NCI-H345 treated with DMSO at 0.1 percent for 48 hours (cell line): ENCODE measurements at regions not wholly inside any gene's neighbourhood (a gene's known extent, or its start where the extent isn't known, plus 50 kb on each side); places are given as distances from the start of the nearest gene placed in this dataset.
"Not testable (repeated sequence)": the region's sequence is repeated elsewhere in the genome, so short reads cannot be mapped to it uniquely, and the experiment has no call there.

Experiments
- DNase-seq: peaks from one replicate; lab custom pipeline; 2025; ENCODE audit not compliant: unreplicated experiment; lab: John Stamatoyannopoulos, UW

DNA sequence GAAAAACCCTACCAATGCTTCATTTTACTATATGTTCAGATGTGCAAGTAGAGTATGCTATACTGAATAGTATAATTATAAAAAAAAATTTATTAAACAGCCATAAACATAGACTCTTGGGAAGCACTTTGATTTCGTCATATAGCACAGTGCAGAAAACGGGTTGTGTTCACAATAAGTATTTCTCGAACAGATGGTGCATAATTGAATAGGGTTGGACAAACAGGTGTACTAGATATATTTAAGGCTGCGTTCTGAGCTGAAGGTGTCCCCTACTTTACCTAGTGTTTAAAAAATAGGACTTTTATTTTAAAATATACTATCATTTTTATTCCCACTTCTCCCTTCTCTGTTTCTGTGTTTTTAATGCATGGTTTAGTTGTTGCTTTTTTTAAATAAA lies 841.5 kb downstream of the ANKRD7 start:
- no peak for DNase-seq

DNA sequence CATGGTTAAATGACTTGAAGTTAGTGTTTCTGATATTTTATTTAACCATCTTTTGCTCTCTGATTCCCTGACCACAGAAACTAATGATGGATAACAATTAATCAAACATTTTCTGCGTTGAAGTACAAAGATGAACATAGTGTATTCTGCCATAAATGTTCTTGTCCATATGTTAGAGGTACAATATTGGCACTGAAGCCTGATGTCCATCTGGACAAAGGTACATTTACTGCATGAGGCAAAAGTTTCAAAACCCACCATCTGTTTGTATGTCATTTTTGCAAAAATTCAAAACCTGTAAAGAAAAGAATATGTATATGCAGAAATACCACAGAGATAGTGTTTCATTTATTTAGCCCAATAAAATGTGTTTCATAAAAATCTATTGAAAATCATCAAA lies 861.5 kb downstream of the ANKRD7 start:
- no peak for DNase-seq

- DNase-seq: no peak
These were observed 866.3 kb downstream of the ANKRD7 start for GRCh38 chr7:119090851-119091250.

- DNase-seq: no peak
These were observed 872.2 kb downstream of the ANKRD7 start for GRCh38 chr7:119096683-119097082.

GRCh38 chr7:119100611-119101258 lies 876.2 kb downstream of the ANKRD7 start:
- not testable (repeated sequence) for DNase-seq

DNA sequence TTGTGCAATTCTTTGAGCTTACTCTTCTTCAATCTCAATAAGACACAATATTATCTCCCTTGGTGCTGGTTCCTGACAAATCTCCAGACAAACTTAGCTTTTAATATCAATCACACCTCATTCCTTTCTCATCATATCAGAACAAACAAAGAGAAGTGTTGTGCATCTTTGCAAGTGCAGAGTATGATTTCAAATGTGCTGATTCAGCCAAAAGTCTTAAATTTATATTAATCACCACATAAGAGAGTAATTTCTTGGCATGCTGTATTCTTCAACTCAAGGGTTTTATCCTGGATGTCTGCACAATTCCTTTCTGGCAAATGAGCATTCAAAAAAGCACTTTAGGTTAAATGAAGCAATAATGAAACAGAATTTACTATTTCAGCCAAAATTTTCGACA lies 877.8 kb downstream of the ANKRD7 start:
- no peak for DNase-seq

DNA sequence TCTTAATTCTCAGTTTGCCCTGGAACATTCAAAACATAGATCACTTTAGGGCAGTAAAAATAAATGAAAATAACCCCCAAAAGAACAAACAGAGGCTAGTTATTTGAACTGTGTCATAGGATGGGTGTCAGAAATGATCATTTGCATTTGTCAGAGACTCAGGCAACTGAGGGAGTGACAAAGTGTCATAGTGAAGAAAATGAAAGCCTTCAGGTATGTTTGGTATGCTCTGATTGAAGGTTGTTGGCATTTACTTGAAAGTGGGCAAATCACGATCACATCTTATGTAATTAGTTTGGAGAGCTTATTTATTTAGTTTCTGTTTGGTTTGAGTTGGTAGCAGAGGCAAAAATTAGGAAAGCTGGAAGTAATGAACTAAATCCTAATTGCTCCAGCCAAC lies 880.9 kb downstream of the ANKRD7 start:
- DNase-seq: no peak

- no peak for DNase-seq
These were observed 898.8 kb downstream of the ANKRD7 start for GRCh38 chr7:119123326-119123725.

DNA sequence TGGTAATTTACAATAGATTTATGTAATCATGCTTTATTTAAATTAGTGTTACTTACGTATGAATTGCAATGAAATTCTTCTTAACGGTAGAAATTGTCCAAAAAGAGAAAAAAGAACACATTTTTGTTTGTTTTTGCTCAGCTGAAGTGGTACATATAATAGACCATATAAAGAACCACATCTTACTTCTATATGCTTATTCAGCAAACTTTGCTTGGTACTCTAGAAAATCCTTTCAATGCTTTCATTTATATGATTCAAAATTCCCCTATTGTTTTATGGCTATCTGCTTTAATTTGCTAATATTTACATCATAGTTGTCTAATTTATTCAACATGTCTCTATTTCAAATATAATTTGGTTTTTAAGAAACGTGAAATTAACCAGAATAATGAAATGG lies 903.2 kb downstream of the ANKRD7 start:
- no peak for DNase-seq

DNA sequence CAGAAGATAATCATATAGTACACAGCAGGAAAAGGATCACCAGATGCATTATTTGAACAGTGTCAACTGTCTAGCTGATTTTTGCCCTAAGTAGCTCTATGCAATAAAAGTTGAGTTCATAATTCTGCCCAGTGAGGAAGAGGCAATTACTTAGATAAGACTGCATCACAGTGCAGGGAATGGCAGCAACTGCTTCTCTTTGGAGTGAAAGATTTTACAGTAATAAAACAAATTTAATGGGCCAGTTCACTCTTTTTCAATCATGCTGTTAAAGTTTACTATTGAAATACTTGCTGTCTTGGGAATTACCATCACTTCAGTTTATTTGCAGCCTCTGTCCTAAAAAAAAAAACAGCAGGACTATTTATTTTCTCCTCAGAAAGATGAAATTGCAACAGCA lies 907.9 kb downstream of the ANKRD7 start:
- DNase-seq: no peak

- DNase-seq: no peak
These were observed 942.9 kb downstream of the ANKRD7 start for GRCh38 chr7:119167431-119167830.

GRCh38 chr7:119172043-119172442 lies 947.5 kb downstream of the ANKRD7 start:
- DNase-seq: no peak

DNA sequence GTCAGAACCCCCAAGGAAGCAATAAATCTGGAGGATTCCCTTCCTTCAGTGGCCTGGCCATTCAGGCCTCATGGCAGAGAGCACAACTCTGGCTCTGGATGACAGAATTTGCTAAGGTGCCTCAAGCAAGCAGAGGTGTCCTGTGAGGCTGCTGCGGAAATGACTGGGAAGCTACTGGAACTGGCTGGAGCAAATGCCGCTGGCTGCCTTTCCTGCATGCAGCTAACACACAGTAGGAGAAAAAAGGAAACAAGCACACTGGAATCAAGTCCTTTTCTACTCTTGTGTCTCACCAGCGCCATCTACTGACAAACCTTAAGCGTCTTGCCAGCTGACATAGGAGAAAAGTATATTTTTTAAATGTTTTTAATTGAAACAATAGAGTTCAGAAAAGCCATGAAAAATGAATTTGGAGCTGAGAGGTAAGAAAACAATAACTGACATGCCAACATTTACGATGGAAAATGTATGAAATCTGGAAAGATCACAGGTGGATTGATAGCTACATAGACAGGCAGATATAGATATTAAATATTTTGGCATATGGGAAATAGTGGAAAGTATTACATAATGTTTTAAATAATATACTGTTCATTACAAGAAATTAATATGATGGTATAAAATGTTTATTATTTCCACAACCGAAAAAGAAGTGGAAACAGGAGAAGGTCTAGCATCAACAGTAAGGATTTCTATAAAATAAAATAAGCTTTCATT lies 951.6 kb downstream of the ANKRD7 start:
- DNase-seq: peak; percentile 49

DNA sequence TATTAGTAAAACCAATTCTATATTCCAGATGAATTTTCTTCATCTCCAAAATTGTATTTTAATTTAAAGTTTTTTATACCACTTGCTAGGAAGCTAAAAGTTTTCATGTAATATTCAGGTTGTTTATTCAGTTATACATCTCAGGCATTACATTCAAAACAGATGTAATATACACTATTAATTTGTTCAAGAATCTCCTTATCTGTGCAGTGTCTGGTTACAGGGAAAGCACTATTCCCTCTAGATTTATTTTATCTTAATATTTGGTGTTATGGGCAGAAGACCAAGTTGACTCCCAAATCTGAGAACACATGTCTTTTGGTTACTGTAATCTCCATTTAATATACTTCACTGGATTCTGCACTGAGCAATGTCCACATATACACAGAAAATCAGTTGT lies 953.4 kb downstream of the ANKRD7 start:
- DNase-seq: no peak

DNA sequence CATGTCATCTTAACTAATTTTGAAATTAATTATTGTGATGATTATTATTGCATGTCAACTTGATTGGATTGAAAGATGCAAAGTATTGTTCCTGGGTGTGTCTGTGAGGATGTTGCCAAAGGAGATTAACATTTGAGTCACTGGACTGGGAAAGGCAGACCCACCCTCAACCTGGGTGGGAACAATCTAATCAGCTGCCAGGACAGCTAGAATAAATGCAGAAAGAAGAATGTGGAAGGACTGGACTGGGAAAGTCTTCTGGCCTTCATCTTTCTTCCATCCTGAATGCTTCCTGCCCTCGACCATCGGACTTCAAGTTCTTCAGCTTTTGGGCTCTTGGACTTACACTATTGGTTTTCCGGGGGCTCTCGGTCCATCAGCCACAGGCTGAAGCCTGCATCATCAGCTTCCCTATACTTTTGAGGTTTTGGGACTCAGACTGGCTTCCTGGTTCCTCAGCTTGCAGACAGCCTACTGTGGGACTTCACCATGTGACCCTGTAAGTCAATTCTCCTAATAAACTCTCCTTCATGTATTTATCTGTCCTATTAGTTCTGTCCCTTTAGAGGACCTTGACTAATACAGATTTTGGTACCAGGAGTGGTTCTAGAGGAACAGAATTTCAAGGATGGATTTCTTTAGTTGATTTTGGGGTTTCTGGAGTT lies 959.8 kb downstream of the ANKRD7 start:
- DNase-seq: no peak

DNA sequence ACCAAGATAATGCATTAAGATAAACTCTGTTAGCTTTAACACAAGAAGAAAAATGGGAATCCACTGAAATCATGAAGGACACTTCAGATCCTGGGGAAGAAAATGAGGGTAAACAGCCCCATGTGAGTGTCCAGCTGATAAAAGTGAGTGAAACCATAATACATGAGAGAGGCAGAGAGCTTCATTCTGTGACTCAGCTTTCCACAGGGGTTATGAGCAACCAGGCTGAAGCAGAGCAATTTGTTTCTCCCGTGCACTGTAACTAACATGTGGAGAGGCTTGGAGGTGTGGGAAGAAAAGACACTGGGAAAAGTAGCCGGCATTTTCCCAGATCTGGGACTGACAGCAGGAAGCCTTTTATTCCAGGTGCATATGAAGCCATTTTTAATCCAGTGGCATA lies 971.7 kb downstream of the ANKRD7 start:
- no peak for DNase-seq

- DNase-seq: no peak
These were observed 972.8 kb downstream of the ANKRD7 start for GRCh38 chr7:119197172-119197876.

- DNase-seq: peak; percentile 12
These were observed 973.5 kb downstream of the ANKRD7 start for GRCh38 chr7:119197877-119198527.

GRCh38 chr7:119219663-119220062 lies 995.2 kb downstream of the ANKRD7 start:
- no peak for DNase-seq

GRCh38 chr7:119223930-119224329 lies 999.4 kb downstream of the ANKRD7 start:
- no peak for DNase-seq

DNA sequence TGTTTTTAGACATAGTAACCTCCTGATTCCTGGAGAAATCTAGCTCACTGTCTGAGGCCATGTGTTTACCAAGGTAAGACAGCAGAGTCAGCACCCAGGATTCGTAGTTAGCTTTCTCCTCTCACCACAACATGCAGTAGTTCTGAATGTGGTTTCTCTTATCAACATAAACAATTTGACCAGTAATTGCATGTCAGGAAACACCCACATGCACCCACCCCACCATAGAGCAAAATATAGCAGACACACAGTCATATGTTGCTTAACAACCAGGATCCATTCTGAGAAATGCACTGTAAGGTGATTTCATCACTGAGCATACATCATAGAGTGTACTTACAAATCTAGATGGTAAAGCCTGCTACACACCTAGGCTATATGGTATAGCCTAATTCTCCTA lies 1004.0 kb downstream of the ANKRD7 start:
- DNase-seq: no peak
